Naive thymus-derived CD4-positive, alpha-beta T cell (primary cell): ENCODE measurements at regions not wholly inside any gene's neighbourhood (a gene's known extent, or its start where the extent isn't known, plus 50 kb on each side); places are given as distances from the start of the nearest gene placed in this dataset.
"Not testable (repeated sequence)": the region's sequence is repeated elsewhere in the genome, so short reads cannot be mapped to it uniquely, and the experiment has no call there.

ENCODE experiments used
- ATAC-seq: fragments of 150-1000 bp; cut with Tn5 transposase; 2 replicates; pipeline ENCODE4 v1.10.0; 2021; ENCODE audit warnings: mild to moderate bottlenecking, moderate library complexity
- CTCF ChIA-PET: fragments of 350-600 bp; sonication (Branson Sonifier 250); formaldehyde crosslinking; loops from one replicate; lab custom pipeline; 2021; ENCODE audit warnings: antibody characterized with exemption; lab: Charles Lee
- POLR2A ChIA-PET: fragments of 350-600 bp; sonication (Branson Sonifier 250); formaldehyde crosslinking; loops from one replicate; lab custom pipeline; 2021; ENCODE audit warnings: antibody characterized with exemption, inconsistent platforms; lab: Charles Lee
- DNase-seq, 9 donors: peaks; one replicate each; pipeline versions ENCODE4 v3.0.0 to v3.0.0-alpha.2; 2020 to 2022; ENCODE audit warnings: mixed read lengths in 1 of 9
- H3K27ac ChIP-seq: one replicate; pipeline ENCODE4 v1.7.0; 2013; ENCODE audit warnings: mild to moderate bottlenecking, low read depth, low read length, moderate library complexity
- H3K27me3 ChIP-seq, 2 donors: one replicate each; pipeline ENCODE4 v1.7.0; 2013; ENCODE audit warnings: low read length in 2 of 2, mild to moderate bottlenecking in 2 of 2, moderate library complexity in 2 of 2; ENCODE audit not compliant: control insufficient read depth in 2 of 2, insufficient read depth in 2 of 2
- H3K36me3 ChIP-seq, 3 experiments: 1 replicate in 2 of 3; 2 replicates in 1 of 3; pipeline ENCODE4 v1.7.0; 2013; ENCODE audit warnings: low read length in 3 of 3, mild to moderate bottlenecking in 3 of 3, moderate library complexity in 1 of 3; ENCODE audit not compliant: insufficient read depth in 3 of 3, control insufficient read depth in 2 of 3
- H3K4me1 ChIP-seq, 2 donors: one replicate each; pipeline ENCODE4 v1.7.0; 2013; ENCODE audit warnings: low read length in 2 of 2, mild to moderate bottlenecking in 2 of 2, moderate library complexity in 1 of 2; ENCODE audit not compliant: control insufficient read depth in 2 of 2, insufficient read depth in 2 of 2
- H3K4me3 ChIP-seq: 2 replicates; pipeline ENCODE4 v1.7.0; 2013; ENCODE audit warnings: mild to moderate bottlenecking, low read length
- H3K9me3 ChIP-seq, 3 experiments: 1 replicate in 2 of 3; 2 replicates in 1 of 3; pipeline ENCODE4 v1.7.0; 2013; ENCODE audit warnings: low read length in 3 of 3; ENCODE audit not compliant: control insufficient read depth in 2 of 3
- H3K27ac Mint-ChIP-seq, 9 donors: one replicate each; pipeline ENCODE4 v1.8.0; 2020 to 2022; ENCODE audit warnings: mixed read lengths in 9 of 9, mild to moderate bottlenecking in 8 of 9, moderate library complexity in 5 of 9, inconsistent platforms in 2 of 9
- H3K27me3 Mint-ChIP-seq, 5 donors: one replicate each; pipeline ENCODE4 v1.8.0; 2021 to 2022; ENCODE audit warnings: mixed read lengths in 5 of 5, mild to moderate bottlenecking in 1 of 5
- H3K36me3 Mint-ChIP-seq, 5 donors: one replicate each; pipeline ENCODE4 v1.8.0; 2020 to 2022; ENCODE audit warnings: mixed read lengths in 5 of 5, mild to moderate bottlenecking in 3 of 5, inconsistent platforms in 1 of 5
- H3K4me1 Mint-ChIP-seq, 7 donors: one replicate each; pipeline ENCODE4 v1.8.0; 2020 to 2022; ENCODE audit warnings: mixed read lengths in 7 of 7, mild to moderate bottlenecking in 3 of 7, inconsistent platforms in 1 of 7
- H3K4me3 Mint-ChIP-seq, 10 donors: one replicate each; pipeline ENCODE4 v1.8.0; 2020 to 2022; ENCODE audit warnings: mild to moderate bottlenecking in 10 of 10, mixed read lengths in 10 of 10, moderate library complexity in 6 of 10, inconsistent platforms in 2 of 10
- H3K9me3 Mint-ChIP-seq, 11 donors: one replicate each; pipeline ENCODE4 v1.8.0; 2020 to 2022; ENCODE audit warnings: mixed read lengths in 11 of 11, mild to moderate bottlenecking in 4 of 11, inconsistent platforms in 1 of 11, moderate library complexity in 1 of 11
- intact Hi-C, 2 donors: fragments of 100-400 bp; cut with micrococcal nuclease; formaldehyde crosslinking; loops; one replicate each; pipeline ENCODE4 v1.15.1; 2023

GRCh38 chr15:85196697-85197096, 183.7 kb upstream of the AKAP13 start:
- H3K27me3 ChIP-seq, H3K4me1 Mint-ChIP-seq, H3K9me3 ChIP-seq, H3K27ac Mint-ChIP-seq, H3K9me3 Mint-ChIP-seq, H3K27me3 Mint-ChIP-seq, H3K27ac ChIP-seq, H3K4me3 ChIP-seq, POLR2A ChIA-PET, DNase-seq, CTCF ChIA-PET, H3K36me3 ChIP-seq, H3K36me3 Mint-ChIP-seq, H3K4me1 ChIP-seq, intact Hi-C loops, H3K4me3 Mint-ChIP-seq, ATAC-seq: not testable (repeated sequence)

GRCh38 chr15:85197582-85197981, 182.8 kb upstream of the AKAP13 start:
- H3K4me3 ChIP-seq, DNase-seq, H3K27me3 Mint-ChIP-seq, H3K27ac ChIP-seq, ATAC-seq, H3K4me1 ChIP-seq, H3K9me3 ChIP-seq, POLR2A ChIA-PET, CTCF ChIA-PET, H3K36me3 Mint-ChIP-seq, H3K27me3 ChIP-seq, intact Hi-C loops, H3K9me3 Mint-ChIP-seq, H3K4me1 Mint-ChIP-seq, H3K27ac Mint-ChIP-seq, H3K4me3 Mint-ChIP-seq, H3K36me3 ChIP-seq: not testable (repeated sequence)

GRCh38 chr15:85198432-85198831, 182.0 kb upstream of the AKAP13 start:
- not testable (repeated sequence) for H3K36me3 Mint-ChIP-seq

GRCh38 chr15:85200215-85200614, 180.2 kb upstream of the AKAP13 start:
- POLR2A ChIA-PET, H3K4me3 Mint-ChIP-seq, CTCF ChIA-PET, H3K36me3 ChIP-seq, H3K27me3 Mint-ChIP-seq, H3K4me3 ChIP-seq, H3K27ac Mint-ChIP-seq, H3K4me1 Mint-ChIP-seq, H3K9me3 Mint-ChIP-seq, H3K4me1 ChIP-seq, H3K36me3 Mint-ChIP-seq, intact Hi-C loops, H3K27me3 ChIP-seq, H3K9me3 ChIP-seq, H3K27ac ChIP-seq: not testable (repeated sequence)
- peak; percentile 86 for ATAC-seq
- DNase-seq: peak in 2 of 9 donors; percentile 2

More at GRCh38 chr15:85198432-85198831, 182.0 kb upstream of the AKAP13 start:
- intact Hi-C loops, CTCF ChIA-PET, H3K36me3 ChIP-seq, ATAC-seq, POLR2A ChIA-PET, H3K4me1 Mint-ChIP-seq, H3K27me3 ChIP-seq, H3K9me3 ChIP-seq, H3K27me3 Mint-ChIP-seq, DNase-seq, H3K9me3 Mint-ChIP-seq, H3K4me1 ChIP-seq, H3K27ac Mint-ChIP-seq, H3K4me3 Mint-ChIP-seq, H3K4me3 ChIP-seq, H3K27ac ChIP-seq: not testable (repeated sequence)

- H3K4me1 Mint-ChIP-seq, POLR2A ChIA-PET, H3K36me3 Mint-ChIP-seq, H3K27me3 ChIP-seq, intact Hi-C loops, H3K27ac Mint-ChIP-seq, H3K9me3 ChIP-seq, H3K9me3 Mint-ChIP-seq, CTCF ChIA-PET, H3K4me3 Mint-ChIP-seq, H3K4me3 ChIP-seq, H3K27ac ChIP-seq, H3K4me1 ChIP-seq, H3K27me3 Mint-ChIP-seq, ATAC-seq, DNase-seq, H3K36me3 ChIP-seq: not testable (repeated sequence)
Measured at GRCh38 chr15:85201118-85201793, 179.1 kb upstream of the AKAP13 start.

GRCh38 chr15:85204481-85204880, 175.9 kb upstream of the AKAP13 start:
- H3K4me3 Mint-ChIP-seq, H3K36me3 Mint-ChIP-seq, H3K27ac ChIP-seq, H3K27me3 Mint-ChIP-seq, H3K9me3 ChIP-seq, POLR2A ChIA-PET, H3K27me3 ChIP-seq, ATAC-seq, CTCF ChIA-PET, H3K36me3 ChIP-seq, DNase-seq, H3K27ac Mint-ChIP-seq, H3K4me1 Mint-ChIP-seq, H3K4me1 ChIP-seq, H3K9me3 Mint-ChIP-seq, intact Hi-C loops, H3K4me3 ChIP-seq: not testable (repeated sequence)

GRCh38 chr15:85233791-85234325, 146.5 kb upstream of the AKAP13 start:
- DNase-seq, POLR2A ChIA-PET, H3K4me3 ChIP-seq: not testable (repeated sequence)

More at GRCh38 chr15:85233791-85234325, 146.5 kb upstream of the AKAP13 start:
- CTCF ChIA-PET, H3K4me1 Mint-ChIP-seq, H3K36me3 Mint-ChIP-seq, H3K27ac Mint-ChIP-seq, ATAC-seq, H3K4me1 ChIP-seq, H3K27me3 Mint-ChIP-seq, H3K27me3 ChIP-seq, H3K27ac ChIP-seq, intact Hi-C loops, H3K9me3 Mint-ChIP-seq, H3K9me3 ChIP-seq, H3K36me3 ChIP-seq: not testable (repeated sequence)
- peak overlapping the region in 1 of 10 donors; percentile 37 for H3K4me3 Mint-ChIP-seq
